ENCODE measurements at regions not wholly inside any gene's neighbourhood (a gene's known extent, or its start where the extent isn't known, plus 50 kb on each side); places are given as distances from the start of the nearest gene placed in this dataset.

- TF ChIP-seq SIN3A (IDR thresholded peaks at IDR 0.05; ENCODE audit: borderline replicate concordance, insufficient read depth, low read length) (no peak), POLR2AphosphoS5 (IDR thresholded peaks at IDR 0.05; ENCODE audit: low read depth, low read length) (no peak), TAF1 (IDR thresholded peaks at IDR 0.05; ENCODE audit: borderline replicate concordance, insufficient read depth, low read length) (no peak), REST (IDR thresholded peaks at IDR 0.05; ENCODE audit: insufficient read depth in 1 of 2, low read depth in 2 of 2, low read length in 2 of 2) (no peak), FOXP2 (optimal IDR thresholded peaks at IDR 0.05; ENCODE audit: borderline replicate concordance, extremely low read depth, extremely low read length, insufficient read depth) (no peak)
These were observed 326.8 kb downstream of the RASEF start for GRCh38 chr9:82736126-82736525.

- TF ChIP-seq SIN3A (IDR thresholded peaks at IDR 0.05; ENCODE audit: borderline replicate concordance, insufficient read depth, low read length) (no peak), FOXP2 (optimal IDR thresholded peaks at IDR 0.05; ENCODE audit: borderline replicate concordance, extremely low read depth, extremely low read length, insufficient read depth) (no peak), REST (IDR thresholded peaks at IDR 0.05; ENCODE audit: insufficient read depth in 1 of 2, low read depth in 2 of 2, low read length in 2 of 2) (no peak), POLR2AphosphoS5 (IDR thresholded peaks at IDR 0.05; ENCODE audit: low read depth, low read length) (no peak), TAF1 (IDR thresholded peaks at IDR 0.05; ENCODE audit: borderline replicate concordance, insufficient read depth, low read length) (no peak)
These were observed 326.2 kb downstream of the RASEF start for GRCh38 chr9:82736701-82737100.

- no peak for TF ChIP-seq SIN3A (IDR thresholded peaks at IDR 0.05; ENCODE audit: borderline replicate concordance, insufficient read depth, low read length)
- TF ChIP-seq REST (IDR thresholded peaks at IDR 0.05; ENCODE audit: insufficient read depth in 1 of 2, low read depth in 2 of 2, low read length in 2 of 2), result no peak
- no peak for TF ChIP-seq POLR2AphosphoS5 (IDR thresholded peaks at IDR 0.05; ENCODE audit: low read depth, low read length)
- no peak for TF ChIP-seq TAF1 (IDR thresholded peaks at IDR 0.05; ENCODE audit: borderline replicate concordance, insufficient read depth, low read length)
- TF ChIP-seq FOXP2 (optimal IDR thresholded peaks at IDR 0.05; ENCODE audit: borderline replicate concordance, extremely low read depth, extremely low read length, insufficient read depth), result no peak
These were observed 317.0 kb downstream of the RASEF start for GRCh38 chr9:82745919-82746318.

GRCh38 chr9:82750411-82750913 lies 312.5 kb downstream of the RASEF start:
- TF ChIP-seq FOXP2 (optimal IDR thresholded peaks at IDR 0.05; ENCODE audit: borderline replicate concordance, extremely low read depth, extremely low read length, insufficient read depth) (no peak), REST (IDR thresholded peaks at IDR 0.05; ENCODE audit: insufficient read depth in 1 of 2, low read depth in 2 of 2, low read length in 2 of 2) (no peak), POLR2AphosphoS5 (IDR thresholded peaks at IDR 0.05; ENCODE audit: low read depth, low read length) (no peak), TAF1 (IDR thresholded peaks at IDR 0.05; ENCODE audit: borderline replicate concordance, insufficient read depth, low read length) (no peak), SIN3A (IDR thresholded peaks at IDR 0.05; ENCODE audit: borderline replicate concordance, insufficient read depth, low read length) (no peak)

GRCh38 chr9:82757924-82758323 lies 305.0 kb downstream of the RASEF start:
- no peak for TF ChIP-seq SIN3A (IDR thresholded peaks at IDR 0.05; ENCODE audit: borderline replicate concordance, insufficient read depth, low read length)
- no peak for TF ChIP-seq REST (IDR thresholded peaks at IDR 0.05; ENCODE audit: insufficient read depth in 1 of 2, low read depth in 2 of 2, low read length in 2 of 2)
- no peak for TF ChIP-seq POLR2AphosphoS5 (IDR thresholded peaks at IDR 0.05; ENCODE audit: low read depth, low read length)
- no peak for TF ChIP-seq TAF1 (IDR thresholded peaks at IDR 0.05; ENCODE audit: borderline replicate concordance, insufficient read depth, low read length)
- no peak for TF ChIP-seq FOXP2 (optimal IDR thresholded peaks at IDR 0.05; ENCODE audit: borderline replicate concordance, extremely low read depth, extremely low read length, insufficient read depth)

Data from PFSK-1 (cell line).